Uterus (tissue), 2 donors: ENCODE measurements at regions not wholly inside any gene's neighbourhood (a gene's known extent, or its start where the extent isn't known, plus 50 kb on each side); places are given as distances from the start of the nearest gene placed in this dataset.

Experiments used
- CTCF ChIP-seq, 4 experiments: fragments of 200-600 bp in 2 of 4; fragments of 450-650 bp in 2 of 4; sonication (generic) in 2 of 4; IDR thresholded peaks; one replicate each; pipeline ENCODE4 v1.5.1; 2016 to 2019; ENCODE audit warnings: antibody characterized with exemption in 4 of 4, mild to moderate bottlenecking in 2 of 4, moderate library complexity in 1 of 4
- POLR2A ChIP-seq, 2 donors: fragments of 450-650 bp; IDR thresholded peaks; one replicate each; pipeline ENCODE4 v1.6.1; 2016; ENCODE audit warnings: antibody characterized with exemption in 2 of 2, mild to moderate bottlenecking in 1 of 2, moderate library complexity in 1 of 2

- TF ChIP-seq CTCF (IDR thresholded peaks at IDR 0.05) (no peak), POLR2A (IDR thresholded peaks at IDR 0.05) (no peak)
Observed at GRCh38 chr19:31500946-31501345, 151.7 kb upstream of the TSHZ3 start.
